Activated naive CD4-positive, alpha-beta T cell treated with Interleukin-2 at 50 U/mL for 16 hours (primary cell): ENCODE measurements at regions not wholly inside any gene's neighbourhood (a gene's known extent, or its start where the extent isn't known, plus 50 kb on each side); places are given as distances from the start of the nearest gene placed in this dataset.
"Not testable (repeated sequence)": the region's sequence is repeated elsewhere in the genome, so short reads cannot be mapped to it uniquely, and the experiment has no call there.

ENCODE experiments used
- DNase-seq: peaks from one replicate; pipeline ENCODE4 v3.0.0-alpha.2; 2020

GRCh38 chr18:46236156-46236555 lies 132.0 kb downstream of the HAUS1 start:
- no peak for DNase-seq

DNA sequence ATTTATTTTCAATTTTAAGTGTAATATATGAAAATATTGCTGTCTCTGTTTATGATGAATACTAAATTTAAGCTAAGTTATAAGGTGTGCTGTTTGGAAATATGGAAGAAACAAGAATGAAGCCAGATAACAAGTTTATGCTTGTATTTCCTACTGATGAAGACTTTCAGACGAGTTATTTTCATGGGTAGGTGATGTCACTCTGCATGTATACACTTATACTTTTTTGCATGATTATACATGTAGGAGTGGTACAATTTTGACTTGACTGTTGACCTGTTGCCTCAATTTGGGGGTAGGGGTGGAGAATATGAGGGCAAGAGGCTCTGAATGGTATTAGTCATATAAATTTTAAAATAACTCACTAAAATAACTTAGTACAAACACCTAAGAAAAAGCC lies 133.7 kb downstream of the HAUS1 start:
- DNase-seq: no peak

DNA sequence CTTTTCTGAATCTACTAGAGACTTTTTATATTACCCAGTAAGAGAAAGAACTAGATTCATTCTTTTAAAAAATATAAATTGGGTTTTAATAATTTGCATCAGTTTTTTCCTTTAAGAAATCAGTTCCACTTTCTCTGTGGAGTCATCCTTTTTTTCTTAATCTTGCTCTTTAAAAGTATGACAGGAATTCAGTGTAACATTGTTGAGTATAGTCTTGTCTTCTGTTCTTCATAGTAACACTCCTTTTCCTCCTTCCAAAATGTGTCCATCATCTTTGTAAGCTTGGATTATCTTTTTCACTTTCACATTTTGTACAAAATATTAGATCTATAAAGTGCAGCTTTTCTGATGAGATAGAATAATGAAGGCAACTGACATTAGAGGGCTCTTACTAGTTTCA lies 135.4 kb downstream of the HAUS1 start:
- DNase-seq: no peak

GRCh38 chr18:46239998-46240397 lies 135.8 kb downstream of the HAUS1 start:
- no peak for DNase-seq

GRCh38 chr18:46241393-46241792 lies 137.2 kb downstream of the HAUS1 start:
- DNase-seq: not testable (repeated sequence)

DNA sequence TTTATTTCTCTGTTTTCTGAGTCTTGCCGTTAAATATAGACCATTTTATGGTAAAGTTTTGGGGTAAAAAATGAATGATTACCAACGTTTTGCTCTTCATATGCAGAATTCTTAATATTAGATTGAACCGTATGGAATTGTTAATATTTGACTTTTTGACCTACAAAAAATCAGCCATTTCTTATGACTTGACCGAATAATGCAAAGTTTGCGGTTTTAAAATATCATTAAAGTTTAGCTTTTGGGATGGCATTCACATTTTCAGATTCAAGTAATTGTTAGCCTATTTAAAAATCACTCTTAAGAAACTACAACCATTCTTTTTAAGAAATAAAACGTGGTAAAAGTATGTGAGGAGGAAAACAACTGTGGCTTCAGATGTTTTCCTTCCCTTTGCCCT lies 138.0 kb downstream of the HAUS1 start:
- no peak for DNase-seq

DNA sequence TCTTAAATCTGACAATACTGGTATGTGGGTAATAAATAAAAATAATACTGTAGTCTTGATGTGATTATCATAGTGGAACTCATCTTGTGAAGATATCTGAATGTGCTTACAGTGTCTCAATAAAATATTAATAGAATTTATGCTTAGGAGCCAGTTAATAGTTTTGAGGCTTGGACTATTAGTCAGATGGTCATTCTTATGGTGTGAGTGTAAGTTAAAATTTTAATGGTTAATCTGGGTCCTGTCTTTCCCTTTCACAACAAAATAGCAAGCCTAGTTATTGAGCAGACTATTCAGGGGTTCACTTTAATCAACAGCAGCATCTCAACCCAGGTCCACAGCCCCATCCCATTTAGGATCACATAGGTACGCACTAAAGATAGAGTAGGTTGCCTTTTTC lies 138.9 kb downstream of the HAUS1 start:
- DNase-seq: no peak

GRCh38 chr18:46243673-46244072 lies 139.5 kb downstream of the HAUS1 start:
- no peak for DNase-seq

DNA sequence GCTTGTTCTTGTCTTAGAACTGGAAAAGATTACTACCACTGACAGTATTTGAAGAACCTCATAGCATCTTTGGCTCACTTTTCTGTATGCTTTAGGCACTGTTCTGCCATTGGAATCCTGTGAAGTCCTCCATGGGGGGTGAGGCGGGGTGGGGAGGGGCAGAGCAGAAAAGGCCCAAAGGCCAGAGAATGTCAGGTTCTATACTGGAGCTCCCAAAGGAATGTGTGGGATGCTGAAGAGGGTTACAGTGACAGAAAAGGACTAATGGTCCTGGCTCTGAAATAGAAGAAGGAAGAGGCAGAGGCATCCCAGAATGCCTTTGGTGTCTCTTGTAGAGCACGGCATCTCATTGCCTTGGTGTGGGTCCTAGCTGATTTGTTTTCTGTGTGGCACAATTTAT lies 141.9 kb downstream of the HAUS1 start:
- DNase-seq: no peak

DNA sequence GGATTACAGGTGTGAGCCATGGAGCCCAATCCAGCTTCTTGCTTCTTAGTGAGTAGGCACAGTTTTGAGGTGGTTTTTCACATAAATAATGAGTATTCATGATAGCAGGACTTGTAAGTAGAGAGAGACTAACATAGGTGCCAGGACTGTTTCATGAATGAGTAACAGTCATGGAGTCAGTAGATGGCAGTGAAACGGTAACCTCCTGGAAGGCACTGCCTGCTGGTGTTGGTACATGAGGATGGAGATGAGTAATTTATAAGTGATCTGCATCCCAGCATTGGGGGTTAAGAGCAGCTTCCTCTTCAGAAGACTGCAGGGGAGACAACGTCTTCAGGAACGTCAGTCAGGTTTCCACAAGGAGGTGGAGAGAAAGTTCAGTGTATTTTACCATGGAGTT lies 143.8 kb downstream of the HAUS1 start:
- DNase-seq: no peak

- DNase-seq: peak; percentile 38
Observed at GRCh38 chr18:46250084-46250811, 146.1 kb downstream of the HAUS1 start.

- DNase-seq: no peak
Observed at GRCh38 chr18:46250812-46251173, 146.6 kb downstream of the HAUS1 start.

- DNase-seq: no peak
Observed at GRCh38 chr18:46252759-46253158, 148.6 kb downstream of the HAUS1 start.

GRCh38 chr18:46253498-46253897 lies 149.3 kb downstream of the HAUS1 start:
- DNase-seq: no peak

DNA sequence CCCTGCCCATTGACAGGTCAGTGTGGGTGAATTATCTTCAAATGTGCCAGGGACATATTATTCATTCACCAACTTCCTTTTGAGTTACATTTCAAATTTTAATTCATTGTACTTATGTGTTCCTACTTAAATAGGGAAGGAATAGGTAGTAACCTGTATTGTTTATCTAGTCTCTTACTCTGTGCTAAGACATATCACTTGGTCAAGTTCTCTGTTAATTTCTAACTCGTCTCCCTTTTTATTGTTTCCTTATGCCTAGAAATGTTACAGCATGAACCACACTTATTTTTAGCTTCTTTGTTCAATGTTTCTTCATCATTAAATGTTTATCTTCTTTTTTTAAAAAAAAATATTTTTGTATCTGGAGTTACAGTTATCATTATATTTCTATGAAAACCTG lies 151.9 kb downstream of the HAUS1 start:
- no peak for DNase-seq

DNA sequence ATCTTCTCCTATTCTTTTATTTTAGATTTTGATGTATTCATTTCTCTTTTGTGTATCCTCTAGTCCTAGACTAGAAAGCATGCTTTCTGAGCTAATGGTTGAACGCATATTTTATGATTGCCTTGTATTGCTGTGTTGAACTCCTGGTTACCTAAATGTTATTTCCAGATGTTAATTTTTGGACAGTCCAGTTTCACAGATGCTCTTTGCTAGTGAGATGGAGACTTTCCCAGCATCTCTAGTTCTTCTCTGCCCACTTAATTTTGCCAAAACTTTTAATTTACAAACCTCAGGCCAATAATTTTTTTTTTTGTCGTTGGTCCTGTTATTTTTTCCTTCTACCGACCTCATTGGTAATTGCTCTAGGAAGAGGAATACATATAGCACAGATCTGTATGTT lies 153.2 kb downstream of the HAUS1 start:
- no peak for DNase-seq

GRCh38 chr18:46260016-46260878 lies 156.1 kb downstream of the HAUS1 start:
- no peak for DNase-seq

GRCh38 chr18:46260879-46261143 lies 156.6 kb downstream of the HAUS1 start:
- no peak for DNase-seq

GRCh38 chr18:46261799-46262198 lies 157.6 kb downstream of the HAUS1 start:
- no peak for DNase-seq

GRCh38 chr18:46262856-46263255 lies 158.7 kb downstream of the HAUS1 start:
- no peak for DNase-seq

DNA sequence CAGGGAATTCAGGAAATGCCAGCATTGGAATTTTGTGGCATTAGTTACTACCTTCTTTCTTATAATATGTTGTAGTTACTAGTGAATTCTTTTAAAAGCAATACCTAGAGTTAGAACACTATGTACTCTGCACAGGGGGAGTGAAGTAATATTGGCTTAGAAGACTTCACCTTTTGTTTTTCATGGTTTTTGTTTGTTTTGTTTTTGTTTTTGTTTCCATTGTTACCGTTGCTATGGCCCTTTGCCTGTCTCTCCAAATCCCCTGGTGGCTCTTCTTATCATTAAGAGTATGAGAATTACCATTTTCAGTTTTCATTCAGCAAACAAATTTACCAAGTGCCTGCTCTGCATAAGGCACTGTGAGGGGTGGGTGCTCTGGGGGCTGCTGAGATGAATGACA lies 160.1 kb downstream of the HAUS1 start:
- no peak for DNase-seq

- DNase-seq: no peak
Observed at GRCh38 chr18:46265196-46266156, 161.3 kb downstream of the HAUS1 start.

- DNase-seq: no peak
Observed at GRCh38 chr18:46266473-46266872, 162.3 kb downstream of the HAUS1 start.

GRCh38 chr18:46268671-46269070 lies 164.5 kb downstream of the HAUS1 start:
- DNase-seq: no peak
